HG02852 (cell line): ENCODE measurements at regions not wholly inside any gene's neighbourhood (a gene's known extent, or its start where the extent isn't known, plus 50 kb on each side); places are given as distances from the start of the nearest gene placed in this dataset.

Experiments used
- ATAC-seq: cut with Tn5 transposase; IDR thresholded peaks from one replicate; pipeline ENCODE4 v1.9.1; 2021; ENCODE audit warnings: mild to moderate bottlenecking, moderate library complexity; ENCODE audit not compliant: unreplicated experiment

DNA sequence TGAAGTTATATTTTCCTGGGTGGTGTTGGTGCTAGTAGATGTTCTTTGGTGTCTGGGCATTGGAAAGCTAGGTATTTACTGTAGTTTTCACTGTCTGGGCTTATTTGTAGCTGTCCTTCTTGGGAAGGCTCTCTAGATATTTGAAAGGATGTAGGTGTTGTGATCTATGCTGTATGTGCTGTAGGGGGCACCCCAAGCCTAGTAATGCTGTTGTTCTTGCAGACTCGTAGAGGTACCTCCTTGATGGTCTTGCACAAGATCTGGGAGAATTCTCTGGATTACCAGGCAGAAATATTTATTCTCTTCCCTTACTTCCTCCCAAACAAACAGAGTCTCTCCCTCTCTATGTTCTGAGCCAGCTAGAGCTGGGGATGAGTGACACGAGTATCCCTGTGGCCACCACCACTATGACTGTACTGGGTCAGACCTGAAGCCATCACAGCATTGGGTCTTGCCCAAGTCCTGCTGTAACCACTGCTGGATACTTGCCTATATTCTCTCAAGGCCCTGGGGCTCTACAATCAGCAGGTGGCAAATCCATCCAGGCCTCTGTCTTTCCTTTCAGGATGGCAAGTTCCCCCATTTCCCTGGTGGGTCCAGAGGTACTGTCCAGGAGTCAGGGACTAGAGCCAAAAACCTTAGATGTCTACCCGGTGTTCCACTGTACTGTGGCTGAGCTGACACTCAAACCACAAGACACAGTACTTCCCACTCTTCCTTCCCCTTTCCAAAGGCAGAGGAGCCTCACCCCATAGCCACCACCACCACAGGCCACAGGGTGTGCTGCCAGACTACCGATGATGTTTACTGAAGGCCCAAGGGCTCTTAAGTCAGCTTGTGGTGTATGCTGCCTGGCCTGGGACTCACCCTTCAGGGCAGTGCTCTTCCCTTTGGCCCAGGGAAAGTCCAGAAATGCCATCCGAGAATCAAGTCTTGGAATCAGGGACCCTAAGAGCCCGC is 195.2 kb upstream of the DPPA4 start:
- no peak for ATAC-seq

DNA sequence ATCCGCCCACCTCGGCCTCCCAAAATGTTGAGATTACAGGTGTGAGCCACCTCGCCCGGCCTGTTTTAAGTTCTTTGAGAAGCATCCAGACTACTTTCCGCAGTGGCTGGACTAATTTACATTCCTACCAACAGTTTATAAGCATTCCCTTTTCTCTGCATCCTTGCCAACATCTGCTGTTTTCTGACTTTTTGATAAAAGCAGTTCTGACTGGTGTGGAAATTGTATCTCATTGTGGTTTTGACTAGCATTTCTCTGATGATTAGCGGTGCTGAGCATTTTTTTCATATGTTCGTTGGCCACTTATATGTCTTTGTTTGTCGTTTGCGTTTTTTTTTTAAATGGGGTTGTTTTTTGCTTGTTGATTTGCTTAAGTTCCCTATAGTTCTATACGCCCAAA is 208.4 kb upstream of the DPPA4 start:
- no peak for ATAC-seq

GRCh38 chr3:109548192-109548938 is 211.0 kb upstream of the DPPA4 start:
- no peak for ATAC-seq

DNA sequence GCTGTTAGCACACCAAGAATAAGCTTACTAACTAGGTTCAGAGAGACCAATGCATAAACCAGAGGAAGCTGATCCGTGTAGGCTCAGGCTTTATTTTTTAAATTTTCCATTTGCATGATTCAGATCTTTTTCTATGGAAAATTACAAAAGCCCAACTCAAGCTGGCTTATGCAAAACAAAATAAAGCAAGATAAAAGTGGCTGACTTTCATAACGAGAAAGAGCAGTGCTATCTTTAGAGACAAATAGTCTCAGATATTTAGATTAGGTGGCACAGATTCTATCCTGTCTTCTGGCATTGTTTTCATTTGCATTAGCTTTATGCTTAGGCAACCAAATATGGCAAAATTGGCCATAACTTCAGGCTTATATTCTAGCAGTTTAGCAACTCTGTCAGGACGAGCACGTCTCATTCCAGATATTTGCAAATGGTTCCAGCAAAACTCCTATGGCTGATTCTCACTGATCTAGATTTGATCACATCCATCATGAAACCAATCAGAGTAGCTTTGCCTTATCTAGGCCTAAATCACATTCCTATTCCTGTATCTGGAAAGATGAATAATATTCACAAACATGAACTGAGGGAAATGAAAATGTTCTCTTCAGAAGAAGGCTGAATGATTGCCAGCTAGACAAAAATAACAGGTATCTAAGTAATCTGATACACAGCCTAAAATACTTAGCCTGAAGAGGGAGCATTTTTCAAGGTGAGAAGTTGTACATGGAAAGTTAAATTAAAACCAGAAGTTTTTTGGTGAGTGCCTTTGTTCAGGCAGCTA is 216.4 kb upstream of the DPPA4 start:
- ATAC-seq = no peak

GRCh38 chr3:109559389-109559788 is 222.0 kb upstream of the DPPA4 start:
- no peak for ATAC-seq

DNA sequence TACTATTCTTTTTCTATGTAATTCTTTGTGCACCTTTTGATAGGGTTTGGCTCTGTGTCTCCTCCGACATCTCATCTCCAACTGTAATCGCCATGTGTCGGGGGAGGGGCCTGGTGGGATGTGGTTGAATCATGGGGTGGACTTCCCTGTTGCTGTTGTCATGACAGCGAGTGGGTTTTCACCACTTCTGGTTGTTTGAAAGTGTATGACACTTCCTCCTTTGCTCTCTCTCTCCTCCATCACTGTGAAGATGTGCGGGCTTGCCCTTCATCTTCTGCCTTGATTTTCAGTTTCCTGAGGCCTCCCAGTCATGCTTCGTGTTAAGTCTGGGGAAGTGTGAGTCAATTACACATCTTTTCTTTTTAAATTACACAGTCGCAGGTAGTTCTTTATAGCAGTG is 225.8 kb upstream of the DPPA4 start:
- no peak for ATAC-seq

DNA sequence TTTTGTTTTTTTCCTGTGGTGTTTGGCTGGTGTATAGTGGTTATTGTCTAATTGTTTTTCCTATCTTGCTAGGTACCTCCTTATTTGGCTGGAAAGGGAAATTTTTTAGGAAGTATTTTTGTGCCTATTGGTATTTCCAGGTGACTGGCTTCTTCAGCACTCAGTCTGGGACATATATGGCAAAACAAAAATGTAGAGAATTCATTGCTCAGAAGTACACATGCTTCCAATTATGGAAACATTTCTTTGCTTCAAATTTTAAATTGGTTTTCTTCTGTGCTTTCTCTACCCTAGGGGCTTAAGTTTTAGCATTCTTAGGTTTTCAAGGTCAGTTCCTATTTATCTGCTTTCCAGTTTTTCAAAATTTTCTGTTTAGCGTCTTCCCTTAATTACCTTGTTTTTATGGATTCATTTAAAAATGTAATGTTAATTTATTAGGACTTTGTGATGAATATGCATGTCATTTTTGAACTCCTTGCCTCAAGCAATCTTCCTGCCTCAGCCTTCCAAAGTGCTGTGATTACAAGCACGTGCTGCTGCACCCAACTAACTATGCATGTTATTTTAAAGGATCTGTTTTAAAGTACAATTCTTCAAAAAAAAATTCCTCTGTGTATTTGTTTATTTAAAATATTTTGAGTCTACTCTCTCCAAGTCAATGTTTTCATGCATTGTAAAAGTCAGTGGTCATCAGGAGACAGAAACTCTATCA is 231.9 kb upstream of the DPPA4 start:
- ATAC-seq = no peak

GRCh38 chr3:109570408-109570807 is 233.1 kb upstream of the DPPA4 start:
- ATAC-seq = no peak

DNA sequence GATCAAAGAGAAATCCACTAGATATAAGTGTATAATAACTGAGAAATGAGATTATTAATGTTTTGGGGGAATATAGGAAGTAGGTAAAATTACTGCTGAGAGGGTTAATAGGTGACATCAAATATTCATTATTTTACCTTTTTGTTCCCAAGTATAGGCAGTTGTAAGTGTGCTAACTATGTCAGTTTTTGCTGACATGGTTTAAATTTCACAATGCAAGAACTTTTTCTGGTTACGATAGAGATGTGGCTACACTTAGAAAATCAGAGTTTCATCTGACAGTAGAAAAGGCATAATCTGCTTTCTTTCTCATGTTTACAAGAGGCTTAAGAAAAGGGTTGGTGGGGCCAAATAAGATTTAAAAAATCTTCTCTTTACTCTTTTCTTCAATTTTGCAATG is 235.0 kb upstream of the DPPA4 start:
- ATAC-seq = no peak

GRCh38 chr3:109596991-109597390 is 259.6 kb upstream of the DPPA4 start:
- no peak for ATAC-seq

DNA sequence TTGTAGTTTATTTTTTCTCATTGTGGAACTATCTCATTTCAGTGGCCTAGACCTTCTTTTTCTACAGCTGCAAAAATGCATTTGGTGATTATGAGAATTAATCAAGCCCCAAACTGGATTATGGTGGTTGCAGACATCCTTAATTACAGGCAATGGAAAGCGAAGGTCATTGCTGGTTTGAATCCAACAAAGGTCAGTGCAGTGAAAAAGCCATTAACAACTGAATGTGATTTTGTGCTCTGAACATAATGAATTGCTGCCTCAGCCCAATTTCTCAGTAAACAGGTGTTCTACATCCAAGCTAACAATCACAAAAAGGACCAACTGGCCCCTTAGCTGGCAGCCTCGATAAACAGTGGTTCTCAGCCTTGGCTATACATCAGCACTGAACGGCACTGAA is 260.1 kb upstream of the DPPA4 start:
- ATAC-seq = no peak

GRCh38 chr3:109607897-109608296 is 270.6 kb upstream of the DPPA4 start:
- no peak for ATAC-seq

DNA sequence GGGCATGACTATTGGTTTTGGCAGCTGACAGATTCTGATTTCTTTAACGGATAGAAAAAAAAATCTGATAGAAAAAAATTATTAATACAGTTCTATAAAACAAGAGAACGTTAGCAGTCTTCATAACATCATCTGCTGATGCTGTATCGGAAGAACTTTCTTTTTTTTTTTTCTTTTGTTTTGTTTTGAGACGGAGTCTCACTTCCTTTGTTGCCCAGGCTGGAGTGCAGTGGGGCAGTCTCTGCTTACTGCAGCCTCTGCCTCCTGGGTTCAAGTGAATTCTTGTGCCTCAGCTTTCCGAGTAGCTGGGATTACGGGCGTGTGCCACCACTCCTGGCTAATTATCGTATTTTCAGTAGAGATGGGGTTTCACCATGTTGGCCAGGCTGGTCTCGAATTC is 271.2 kb upstream of the DPPA4 start:
- no peak for ATAC-seq

- no peak for ATAC-seq
Observed at GRCh38 chr3:109618766-109619378, 281.5 kb upstream of the DPPA4 start.

GRCh38 chr3:109631897-109632296 is 294.6 kb upstream of the DPPA4 start:
- ATAC-seq = no peak

DNA sequence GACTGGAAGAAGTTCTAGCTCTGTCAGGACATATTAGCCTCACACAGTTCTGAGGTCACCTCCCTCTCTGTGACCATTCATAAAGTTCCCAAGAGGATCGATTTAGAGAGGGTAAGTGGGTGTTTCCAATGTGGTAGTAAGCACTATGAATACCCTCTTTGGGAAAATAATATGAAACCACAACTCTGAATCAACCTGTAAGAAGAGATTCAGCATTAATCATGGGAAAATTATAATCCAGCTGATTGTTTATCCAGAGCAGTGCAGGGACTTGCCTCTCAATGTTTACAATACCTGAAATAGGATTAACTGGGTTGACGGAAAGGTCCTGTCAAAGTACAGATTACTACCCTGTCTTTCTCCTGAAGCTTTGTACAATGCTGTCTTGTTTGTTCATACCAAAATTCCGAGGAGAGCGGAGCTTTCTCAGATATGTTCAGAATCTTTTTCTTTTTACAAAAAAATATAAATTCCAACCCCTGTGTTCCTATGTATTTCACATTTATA is 302.9 kb upstream of the DPPA4 start:
- ATAC-seq = no peak

GRCh38 chr3:109642025-109642424 is 304.7 kb upstream of the DPPA4 start:
- ATAC-seq = no peak

DNA sequence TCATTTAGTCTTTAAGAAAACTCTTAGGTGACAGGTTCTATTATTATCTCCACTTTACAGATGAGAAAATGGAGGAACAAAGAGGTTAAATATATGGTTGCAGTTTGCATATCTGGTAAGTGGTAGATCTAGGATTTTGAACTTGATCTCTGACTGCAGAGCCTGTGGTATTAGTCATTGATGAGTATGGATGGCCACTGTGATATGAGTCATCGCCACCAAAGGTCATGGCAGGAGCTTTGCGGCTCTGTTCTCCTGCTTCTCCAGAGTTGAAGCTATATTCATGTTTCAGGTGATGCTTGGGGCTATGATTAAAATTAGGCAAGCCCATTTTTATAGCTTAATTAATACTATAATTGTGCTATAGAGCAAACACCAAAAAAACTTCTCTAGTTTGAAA is 306.2 kb upstream of the DPPA4 start:
- no peak for ATAC-seq

DNA sequence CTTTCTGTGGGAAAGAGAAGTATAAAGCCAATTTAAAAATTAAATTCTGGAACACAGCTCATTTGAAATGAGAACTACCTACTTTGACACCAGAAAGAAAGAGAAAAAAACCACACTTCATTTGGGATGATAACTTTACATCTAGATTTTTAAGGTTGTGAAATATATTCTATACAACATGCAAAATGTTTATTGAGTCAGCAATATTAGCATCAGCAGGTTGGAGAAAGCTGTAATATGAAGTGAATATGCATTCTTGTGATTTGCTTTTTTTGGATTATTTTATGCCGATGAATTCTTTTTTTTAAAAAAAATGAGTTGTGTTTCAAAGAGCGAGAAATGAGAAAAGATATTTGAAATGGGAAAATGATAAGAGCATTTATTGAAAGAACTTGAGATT is 307.0 kb upstream of the DPPA4 start:
- ATAC-seq = no peak

DNA sequence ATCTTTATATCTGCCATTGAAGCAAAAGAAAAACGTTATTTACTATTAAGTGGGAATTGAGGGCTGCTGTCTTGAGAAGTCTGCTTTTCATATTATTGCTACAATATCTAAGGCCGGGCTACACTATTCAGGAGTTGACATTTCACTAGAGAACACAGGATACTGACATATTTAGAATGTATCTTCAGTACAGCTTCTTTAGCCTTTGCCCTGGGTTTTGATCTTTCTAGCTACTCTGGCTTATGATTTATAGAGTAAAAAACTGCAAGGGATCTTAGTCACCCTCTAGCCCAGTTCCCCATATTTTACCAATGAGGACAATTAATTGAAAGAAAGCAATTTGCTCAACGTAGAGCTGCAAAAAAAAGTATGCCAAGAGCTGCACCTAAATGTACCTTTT is 307.4 kb upstream of the DPPA4 start:
- ATAC-seq = no peak
